GM13976 (cell line): ENCODE measurements at regions not wholly inside any gene's neighbourhood (a gene's known extent, or its start where the extent isn't known, plus 50 kb on each side); places are given as distances from the start of the nearest gene placed in this dataset.
A peak's percentile ranks its signal among the peaks of the same experiment; 100 is the strongest.

ENCODE experiments used
- DNase-seq: peaks from one replicate; pipeline ENCODE4 v3.0.0; 2012; ENCODE audit warnings: low spot score
- in situ Hi-C: fragments of 300-500 bp; cut with MboI; formaldehyde crosslinking; loops from one replicate; pipeline ENCODE4 v1.12.0; 2022; ENCODE audit warnings: low sequenced_read_pairs, mixed read lengths, inconsistent platforms; ENCODE audit not compliant: unreplicated experiment
- TF ChIP-seq, protein P1 (sequence below): IDR thresholded peaks from 2 replicates; pipeline ENCODE4 v1.5.1; 2012; ENCODE audit warnings: borderline replicate concordance, mild to moderate bottlenecking; ENCODE audit not compliant: insufficient read depth; ENCODE audit errors: extremely low read depth, missing control alignments, control extremely low read depth

DNA sequence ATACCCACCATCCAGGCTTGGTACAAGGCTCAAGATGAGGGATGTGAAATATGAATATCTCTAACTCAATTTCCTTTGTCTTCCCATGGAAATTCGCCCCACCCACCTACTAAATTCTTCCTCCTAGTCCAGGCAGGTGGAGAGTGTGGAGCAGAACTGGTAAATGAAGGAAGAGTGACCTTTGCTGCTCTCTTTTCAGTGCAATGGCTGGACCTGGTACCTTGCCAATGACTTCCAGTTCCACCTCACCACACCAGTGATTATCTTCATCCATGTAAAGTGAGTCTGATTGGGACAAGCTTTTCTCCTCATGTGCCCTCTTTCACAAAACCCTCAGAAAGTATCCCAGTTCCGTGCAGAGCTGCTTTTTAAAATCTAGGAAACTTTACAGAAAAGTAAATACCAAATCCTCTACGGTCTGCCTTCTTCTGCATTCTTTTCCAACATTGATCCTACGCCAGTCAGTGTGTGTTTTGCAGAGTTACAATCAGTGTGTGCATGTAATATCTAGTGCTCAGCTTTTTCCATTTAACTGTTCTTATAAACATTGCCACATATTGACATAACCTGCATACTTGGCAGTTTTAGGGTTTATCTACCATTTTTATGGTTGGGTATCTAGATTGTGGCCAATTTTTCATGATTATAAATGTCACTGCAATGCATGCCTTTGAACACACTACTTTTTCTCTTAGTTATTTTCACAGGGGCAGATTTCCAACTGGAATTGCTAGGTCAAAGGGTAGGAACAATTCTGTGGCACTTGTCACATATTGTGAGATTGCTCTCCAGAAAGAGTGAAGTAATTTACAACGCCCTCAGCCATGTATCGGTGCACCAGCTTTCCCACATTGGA, 86.5 kb upstream of the SEC11C start:
- TF ChIP-seq, protein P1, sequence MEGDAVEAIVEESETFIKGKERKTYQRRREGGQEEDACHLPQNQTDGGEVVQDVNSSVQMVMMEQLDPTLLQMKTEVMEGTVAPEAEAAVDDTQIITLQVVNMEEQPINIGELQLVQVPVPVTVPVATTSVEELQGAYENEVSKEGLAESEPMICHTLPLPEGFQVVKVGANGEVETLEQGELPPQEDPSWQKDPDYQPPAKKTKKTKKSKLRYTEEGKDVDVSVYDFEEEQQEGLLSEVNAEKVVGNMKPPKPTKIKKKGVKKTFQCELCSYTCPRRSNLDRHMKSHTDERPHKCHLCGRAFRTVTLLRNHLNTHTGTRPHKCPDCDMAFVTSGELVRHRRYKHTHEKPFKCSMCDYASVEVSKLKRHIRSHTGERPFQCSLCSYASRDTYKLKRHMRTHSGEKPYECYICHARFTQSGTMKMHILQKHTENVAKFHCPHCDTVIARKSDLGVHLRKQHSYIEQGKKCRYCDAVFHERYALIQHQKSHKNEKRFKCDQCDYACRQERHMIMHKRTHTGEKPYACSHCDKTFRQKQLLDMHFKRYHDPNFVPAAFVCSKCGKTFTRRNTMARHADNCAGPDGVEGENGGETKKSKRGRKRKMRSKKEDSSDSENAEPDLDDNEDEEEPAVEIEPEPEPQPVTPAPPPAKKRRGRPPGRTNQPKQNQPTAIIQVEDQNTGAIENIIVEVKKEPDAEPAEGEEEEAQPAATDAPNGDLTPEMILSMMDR, result no peak
- no peak for DNase-seq
- in situ Hi-C loops, result loop anchor here (25.0 kb wide), 1 partner anchor 541 kb away; no protein-coding TSS in a partner anchor

DNA sequence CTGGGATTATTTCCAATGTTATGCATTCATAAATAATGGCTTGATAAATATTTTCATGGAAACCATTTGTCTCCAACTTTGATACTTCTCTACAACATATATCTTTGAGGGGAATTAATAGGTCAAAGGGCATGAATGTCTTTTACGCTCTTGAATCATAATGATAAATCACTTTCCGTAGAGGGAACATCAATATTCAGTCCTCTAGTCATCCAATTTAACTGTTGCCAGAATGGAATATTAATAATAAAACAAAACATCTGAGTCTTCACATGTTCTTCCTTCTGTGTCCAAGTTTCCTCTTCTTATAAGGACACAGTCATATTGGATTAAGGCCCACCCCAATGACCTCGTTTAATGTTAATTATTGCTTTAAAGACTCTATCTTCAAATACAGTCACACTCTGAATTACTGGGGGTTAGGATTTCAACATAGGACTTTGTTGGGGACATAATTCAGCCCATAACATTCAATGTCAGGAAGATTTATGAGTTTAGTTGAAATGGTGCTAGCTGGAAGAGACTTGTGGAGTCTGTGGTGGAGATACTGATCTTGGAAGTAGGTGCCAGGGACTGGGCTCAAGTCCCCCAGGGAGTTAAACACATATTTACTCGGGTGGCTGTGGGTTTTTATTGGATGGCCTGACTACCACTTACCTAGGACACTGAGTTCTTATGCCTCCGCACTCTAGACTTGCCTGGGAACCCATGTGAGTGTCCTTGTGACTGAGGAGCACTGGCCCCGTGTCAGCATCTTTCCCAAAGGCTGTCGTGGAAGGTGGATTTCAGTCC, 85.0 kb upstream of the SEC11C start:
- TF ChIP-seq, protein P1, result no peak
- in situ Hi-C loops, result loop anchor here (25.0 kb wide), 1 partner anchor 542 kb away; no protein-coding TSS in a partner anchor
- DNase-seq, result no peak

DNA sequence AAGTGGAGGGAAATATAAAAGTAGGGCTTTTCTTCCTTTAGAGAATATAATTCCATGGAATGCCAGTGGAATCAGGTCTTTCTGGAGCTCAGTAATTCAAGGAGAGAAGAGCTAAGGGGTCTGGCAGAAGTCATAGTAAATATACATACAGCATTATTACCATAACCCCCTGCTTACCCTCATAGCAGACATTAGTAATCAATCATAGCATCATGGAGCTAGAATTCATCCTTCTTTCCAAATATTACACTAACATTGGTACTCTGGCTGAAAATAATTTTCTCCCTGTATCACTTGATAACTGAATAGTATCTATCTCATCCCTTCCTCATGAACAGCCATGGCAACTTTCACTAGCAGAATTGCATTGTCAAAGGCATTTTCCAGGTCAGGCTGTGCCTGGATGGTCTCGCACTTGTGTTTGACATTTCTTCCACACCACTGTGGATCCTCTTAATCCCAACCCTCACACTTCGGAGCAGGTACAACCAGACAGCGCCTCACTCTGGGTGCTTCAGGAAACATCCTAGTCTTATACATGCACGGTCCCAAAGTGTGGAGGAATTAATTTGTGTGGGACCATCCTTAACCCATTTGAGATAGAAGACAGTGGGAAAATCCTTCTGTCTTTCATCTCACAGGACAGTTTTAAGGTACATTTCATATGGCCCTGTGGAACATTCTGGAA, 84.2 kb upstream of the SEC11C start:
- no peak for DNase-seq
- TF ChIP-seq, protein P1, result no peak
- in situ Hi-C loops, result loop anchor here (25.0 kb wide), 1 partner anchor 543 kb away; no protein-coding TSS in a partner anchor

DNA sequence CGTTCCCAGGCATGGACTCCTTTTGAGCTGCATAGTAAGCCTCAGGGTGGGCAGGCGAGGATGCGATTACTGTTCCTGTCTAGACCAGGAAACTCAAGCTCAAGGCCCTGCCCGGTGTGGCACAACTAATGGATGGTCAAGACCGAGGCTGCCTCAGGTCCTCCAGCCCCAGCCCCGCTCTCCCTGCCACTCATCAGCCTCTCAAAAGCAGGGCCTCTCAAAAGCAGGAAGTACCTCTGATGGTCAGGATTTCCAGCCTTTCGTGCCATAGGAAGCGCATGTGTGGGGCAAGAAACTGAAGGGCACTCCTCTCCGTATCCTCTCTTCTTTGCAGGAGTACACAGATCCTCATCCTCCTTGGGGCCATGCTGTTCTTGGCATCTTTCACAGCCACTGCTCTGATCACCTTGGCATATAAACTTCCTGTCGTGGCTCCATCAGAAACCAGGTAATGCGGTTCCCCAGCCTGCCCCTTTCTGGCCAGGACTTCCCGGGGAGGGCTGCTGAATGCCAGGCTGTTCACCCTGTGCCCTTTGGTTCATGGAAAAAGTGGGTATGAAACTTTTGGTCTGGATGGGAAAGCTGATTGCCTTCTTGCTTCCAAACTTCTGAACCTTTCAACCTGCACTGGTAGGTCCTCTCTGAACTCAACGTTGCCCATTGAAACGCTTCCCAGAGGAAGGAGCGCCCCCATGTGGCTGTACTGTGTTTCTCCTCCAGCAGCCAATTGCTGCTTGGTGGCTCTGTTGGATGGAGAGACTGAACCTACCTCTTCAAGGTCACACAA, 82.8 kb upstream of the SEC11C start:
- TF ChIP-seq, protein P1, result peak; percentile 58
- in situ Hi-C loops, result loop anchor here (25.0 kb wide), 1 partner anchor 545 kb away; no protein-coding TSS in a partner anchor
- DNase-seq, result peak; percentile 53

DNA sequence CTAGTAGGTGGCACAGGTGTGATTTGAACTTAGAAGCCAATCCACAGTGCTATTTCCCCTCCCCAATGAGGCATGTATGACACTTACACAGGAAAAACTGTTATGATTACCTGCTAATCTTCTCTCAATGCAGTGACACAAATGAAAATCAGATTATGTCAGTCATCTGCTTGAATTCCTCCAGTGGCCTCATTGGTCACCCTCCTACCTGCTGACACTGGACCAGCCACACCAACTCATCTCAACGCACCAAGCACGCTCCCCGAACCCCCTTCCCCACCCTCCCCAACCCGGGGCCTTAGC, 82.2 kb upstream of the SEC11C start:
- no peak for DNase-seq
- TF ChIP-seq, protein P1, result no peak
- in situ Hi-C loops, result loop anchor here (25.0 kb wide), 1 partner anchor 545 kb away; no protein-coding TSS in a partner anchor
